Tibial nerve (tissue), 4 donors: ENCODE measurements at regions not wholly inside any gene's neighbourhood (a gene's known extent, or its start where the extent isn't known, plus 50 kb on each side); places are given as distances from the start of the nearest gene placed in this dataset.
A peak's percentile ranks its signal among the peaks of the same experiment; 100 is the strongest.

Experiments used
- DNase-seq, 2 donors: peaks; one replicate each; pipeline ENCODE4 v3.0.0-alpha.2; 2019; ENCODE audit warnings: low spot score in 2 of 2
- H3K27ac ChIP-seq, 4 donors: fragments of 200-600 bp; sonication (generic) in 3 of 4; one replicate each; pipeline ENCODE4 v1.5.1; 2017 to 2019; ENCODE audit warnings: mild to moderate bottlenecking in 1 of 4
- H3K27me3 ChIP-seq, 2 donors: fragments of 200-600 bp; sonication (generic) in 1 of 2; one replicate each; pipeline versions ENCODE4 v1.5.1 to v1.6.0; 2017 to 2019
- H3K36me3 ChIP-seq, 3 donors: fragments of 200-600 bp; sonication (generic); one replicate each; pipeline ENCODE4 v1.5.1; 2018 to 2019
- H3K4me1 ChIP-seq, 4 donors: fragments of 200-600 bp; sonication (generic) in 3 of 4; one replicate each; pipeline ENCODE4 v1.5.1; 2017 to 2019
- H3K4me3 ChIP-seq, 4 donors: fragments of 200-600 bp; sonication (generic) in 3 of 4; one replicate each; pipeline ENCODE4 v1.5.1; 2017 to 2019; ENCODE audit warnings: mild to moderate bottlenecking in 1 of 4, moderate library complexity in 1 of 4
- H3K9me3 ChIP-seq, 4 donors: fragments of 200-600 bp; sonication (generic) in 3 of 4; one replicate each; pipeline ENCODE4 v1.5.1; 2017 to 2019
- EP300 ChIP-seq, 2 donors: sonication (generic); formaldehyde crosslinking; IDR thresholded peaks; one replicate each; pipeline ENCODE4 v1.6.1; 2017; ENCODE audit warnings: antibody characterized with exemption in 2 of 2, mild to moderate bottlenecking in 1 of 2
- POLR2A ChIP-seq, 2 donors: fragments of 450-650 bp; IDR thresholded peaks; one replicate each; pipeline ENCODE4 v1.6.1; 2017; ENCODE audit warnings: antibody characterized with exemption in 2 of 2, mild to moderate bottlenecking in 2 of 2, moderate library complexity in 2 of 2
- WGBS, 2 donors: methylation state at CpG; one replicate each; pipeline ENCODE4 v1.1.5; 2018; 5-methylcytosine and 5-hydroxymethylcytosine counted together
- TF ChIP-seq, protein P1 (sequence below), 5 experiments: fragments of 200-600 bp in 3 of 5; fragments of 450-650 bp in 2 of 5; sonication (generic) in 3 of 5; IDR thresholded peaks; one replicate each; pipeline ENCODE4 v1.5.1; 2016 to 2019; ENCODE audit warnings: antibody characterized with exemption in 5 of 5, mild to moderate bottlenecking in 3 of 5, moderate library complexity in 2 of 5

DNA sequence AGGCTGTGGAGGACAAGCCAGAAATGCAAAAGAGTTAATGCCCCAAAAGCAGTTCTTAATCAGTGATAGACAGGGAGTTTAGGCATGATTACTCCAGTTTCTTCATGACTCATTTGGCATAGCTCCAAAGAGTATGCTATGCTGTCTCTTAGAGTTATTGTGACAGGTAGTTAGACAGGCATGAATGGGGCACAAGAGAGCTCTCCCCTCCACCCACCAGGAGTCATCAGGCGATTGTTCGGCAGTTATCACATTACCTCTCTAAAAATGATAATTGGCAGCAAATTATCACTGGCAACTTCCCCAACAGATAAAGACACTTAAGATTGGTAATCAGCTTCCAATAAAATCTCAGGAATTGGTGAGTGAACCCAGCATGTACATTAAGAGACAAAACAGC, 320.1 kb downstream of the DAD1 start:
- no peak for TF ChIP-seq POLR2A (IDR thresholded peaks at IDR 0.05)
- TF ChIP-seq, protein P1, sequence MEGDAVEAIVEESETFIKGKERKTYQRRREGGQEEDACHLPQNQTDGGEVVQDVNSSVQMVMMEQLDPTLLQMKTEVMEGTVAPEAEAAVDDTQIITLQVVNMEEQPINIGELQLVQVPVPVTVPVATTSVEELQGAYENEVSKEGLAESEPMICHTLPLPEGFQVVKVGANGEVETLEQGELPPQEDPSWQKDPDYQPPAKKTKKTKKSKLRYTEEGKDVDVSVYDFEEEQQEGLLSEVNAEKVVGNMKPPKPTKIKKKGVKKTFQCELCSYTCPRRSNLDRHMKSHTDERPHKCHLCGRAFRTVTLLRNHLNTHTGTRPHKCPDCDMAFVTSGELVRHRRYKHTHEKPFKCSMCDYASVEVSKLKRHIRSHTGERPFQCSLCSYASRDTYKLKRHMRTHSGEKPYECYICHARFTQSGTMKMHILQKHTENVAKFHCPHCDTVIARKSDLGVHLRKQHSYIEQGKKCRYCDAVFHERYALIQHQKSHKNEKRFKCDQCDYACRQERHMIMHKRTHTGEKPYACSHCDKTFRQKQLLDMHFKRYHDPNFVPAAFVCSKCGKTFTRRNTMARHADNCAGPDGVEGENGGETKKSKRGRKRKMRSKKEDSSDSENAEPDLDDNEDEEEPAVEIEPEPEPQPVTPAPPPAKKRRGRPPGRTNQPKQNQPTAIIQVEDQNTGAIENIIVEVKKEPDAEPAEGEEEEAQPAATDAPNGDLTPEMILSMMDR (IDR thresholded peaks at IDR 0.05) = no peak
- no peak for TF ChIP-seq EP300 (IDR thresholded peaks at IDR 0.05)
- H3K9me3 ChIP-seq = no peaks in the 10 kb centered on the region
- H3K36me3 ChIP-seq = no peaks in the 10 kb centered on the region
- H3K4me1 ChIP-seq = no peaks in the 10 kb centered on the region
- no peak for DNase-seq
- WGBS, 2 donors = 39 to 44% methylated on average over 2 of the region's 2 CpGs
- H3K4me3 ChIP-seq = no peak overlapping the region
- no peaks in the 10 kb centered on the region for H3K27me3 ChIP-seq
- H3K27ac ChIP-seq = no peak overlapping the region

DNA sequence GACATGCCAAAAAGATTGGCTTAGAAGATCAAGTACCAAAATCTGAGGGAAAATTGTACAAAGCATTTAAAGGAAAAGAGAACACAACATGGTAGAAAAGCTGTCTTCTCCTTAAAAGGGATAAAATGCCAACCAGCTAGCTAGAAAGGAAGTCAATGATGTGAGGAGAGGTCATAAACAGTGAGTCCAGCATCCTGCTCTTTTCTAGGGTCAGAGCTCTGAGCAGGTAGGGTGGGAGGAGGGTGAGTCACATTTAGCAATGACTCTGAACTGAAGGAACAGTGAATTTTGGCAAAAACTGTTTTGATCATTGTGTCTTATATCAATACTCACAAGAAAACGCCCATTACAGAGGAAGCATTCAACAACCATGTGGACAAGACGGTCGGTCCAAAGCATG, 322.3 kb downstream of the DAD1 start:
- TF ChIP-seq POLR2A (IDR thresholded peaks at IDR 0.05) (no peak), EP300 (IDR thresholded peaks at IDR 0.05) (no peak)
- TF ChIP-seq, protein P1 (IDR thresholded peaks at IDR 0.05) = no peak
- H3K27ac ChIP-seq = no peak overlapping the region
- H3K36me3 ChIP-seq = no peaks in the 10 kb centered on the region
- no peaks in the 10 kb centered on the region for H3K9me3 ChIP-seq
- no peaks in the 10 kb centered on the region for H3K4me1 ChIP-seq
- no peaks in the 10 kb centered on the region for H3K27me3 ChIP-seq
- no peak overlapping the region for H3K4me3 ChIP-seq
- no peak for DNase-seq
- WGBS, 2 donors = 48 to 54% methylated on average over 3 of the region's 3 CpGs

DNA sequence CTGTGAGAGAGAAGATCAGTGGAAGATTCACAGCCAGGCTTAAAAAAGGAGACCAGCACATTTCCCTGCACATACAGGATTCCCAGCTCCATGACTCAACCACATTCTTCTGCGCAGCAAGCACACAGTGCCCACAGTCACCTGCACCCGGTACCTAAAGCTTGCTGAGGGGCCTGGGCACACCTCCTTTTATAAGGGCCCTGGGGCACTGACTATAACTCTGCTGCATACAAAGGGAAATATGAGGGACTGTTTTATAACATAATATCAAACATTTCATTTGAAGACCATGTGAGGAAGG, 322.9 kb downstream of the DAD1 start:
- Histone ChIP-seq H3K4me1 (no peaks in the 10 kb centered on the region), H3K9me3 (no peaks in the 10 kb centered on the region), H3K27ac (no peak overlapping the region), H3K4me3 (no peak overlapping the region), H3K36me3 (no peaks in the 10 kb centered on the region), H3K27me3 (no peaks in the 10 kb centered on the region)
- 65 to 92% methylated on average over 2 of the region's 2 CpGs for WGBS, 2 donors
- DNase-seq = no peak
- TF ChIP-seq EP300 (IDR thresholded peaks at IDR 0.05) (no peak), POLR2A (IDR thresholded peaks at IDR 0.05) (no peak)
- TF ChIP-seq, protein P1 (IDR thresholded peaks at IDR 0.05) = no peak

DNA sequence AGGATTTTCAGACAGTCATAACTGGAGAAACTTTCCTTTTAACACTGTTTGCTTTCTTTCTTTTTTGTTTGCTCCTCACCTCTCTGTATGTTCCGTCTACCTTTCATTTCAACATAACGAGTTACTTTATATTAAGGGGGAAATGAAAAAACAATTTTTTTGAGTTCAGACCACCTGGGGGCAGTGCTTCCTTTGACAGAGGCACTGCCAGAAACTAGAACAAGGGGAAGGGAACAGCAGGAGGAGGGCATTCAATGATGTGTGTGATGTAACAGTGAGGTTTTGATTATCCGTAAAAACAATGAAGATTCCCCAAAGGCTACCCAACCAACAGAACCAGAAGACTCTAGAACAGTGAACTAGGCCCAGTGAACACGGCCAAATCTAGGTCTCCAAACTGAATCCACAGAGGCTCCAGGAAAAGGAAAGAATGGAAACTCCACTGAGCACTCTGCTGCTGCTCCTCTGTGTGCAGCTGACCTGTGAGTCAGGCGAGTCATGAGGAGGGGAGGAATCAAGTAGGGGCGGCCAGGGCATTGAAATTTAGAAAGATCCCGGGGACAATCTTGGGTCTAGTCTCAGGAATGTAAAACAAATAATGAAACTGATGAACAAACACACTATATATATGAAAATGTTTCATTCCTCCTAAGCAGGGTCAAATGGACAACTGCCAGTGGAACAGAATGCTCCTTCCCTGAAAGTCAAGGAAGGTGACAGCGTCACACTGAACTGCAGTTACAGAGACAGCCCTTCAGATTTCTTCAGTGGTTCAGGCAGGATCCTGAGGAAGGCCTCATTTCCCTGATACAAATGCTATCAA, 323.5 kb downstream of the DAD1 start:
- Histone ChIP-seq H3K4me1 (no peaks in the 10 kb centered on the region), H3K9me3 (no peaks in the 10 kb centered on the region), H3K36me3 (no peaks in the 10 kb centered on the region), H3K27me3 (no peaks in the 10 kb centered on the region), H3K4me3 (no peak overlapping the region), H3K27ac (no peak overlapping the region)
- TF ChIP-seq POLR2A (IDR thresholded peaks at IDR 0.05) = no peak
- WGBS, 2 donors = 37 to 38% methylated on average over 8 of the region's 8 CpGs
- DNase-seq = peak in 1 of 2 donors; percentile 5

DNA sequence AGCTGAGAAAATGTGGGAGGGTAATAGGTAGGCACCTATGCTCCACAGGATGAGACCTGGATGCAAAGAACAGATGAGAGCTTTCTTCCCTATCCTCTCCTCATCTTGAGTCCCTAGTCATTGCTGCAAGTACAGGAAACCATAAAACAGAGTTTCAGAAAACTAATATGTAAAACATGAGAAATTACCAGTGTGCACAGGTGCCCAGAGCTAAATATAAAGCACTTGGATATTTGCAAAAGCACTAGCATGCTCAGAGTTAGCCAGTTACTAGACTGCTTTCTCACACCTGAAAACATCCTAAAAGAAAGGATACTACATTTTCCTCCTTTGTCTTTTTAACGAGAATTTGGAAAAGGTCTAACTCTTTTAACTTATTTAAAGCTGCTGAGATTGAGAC, 324.3 kb downstream of the DAD1 start:
- no peak for DNase-seq
- 94 to 100% methylated on average over 1 of the region's 1 CpG for WGBS, 2 donors
- Histone ChIP-seq H3K4me3 (no peak overlapping the region), H3K9me3 (no peaks in the 10 kb centered on the region), H3K4me1 (no peaks in the 10 kb centered on the region), H3K27ac (no peak overlapping the region), H3K36me3 (no peaks in the 10 kb centered on the region), H3K27me3 (no peaks in the 10 kb centered on the region)
- TF ChIP-seq EP300 (IDR thresholded peaks at IDR 0.05) (no peak), POLR2A (IDR thresholded peaks at IDR 0.05) (no peak)
- TF ChIP-seq, protein P1 (IDR thresholded peaks at IDR 0.05) = no peak
